ENCODE measurements at regions not wholly inside any gene's neighbourhood (a gene's known extent, or its start where the extent isn't known, plus 50 kb on each side); places are given as distances from the start of the nearest gene placed in this dataset.

DNA sequence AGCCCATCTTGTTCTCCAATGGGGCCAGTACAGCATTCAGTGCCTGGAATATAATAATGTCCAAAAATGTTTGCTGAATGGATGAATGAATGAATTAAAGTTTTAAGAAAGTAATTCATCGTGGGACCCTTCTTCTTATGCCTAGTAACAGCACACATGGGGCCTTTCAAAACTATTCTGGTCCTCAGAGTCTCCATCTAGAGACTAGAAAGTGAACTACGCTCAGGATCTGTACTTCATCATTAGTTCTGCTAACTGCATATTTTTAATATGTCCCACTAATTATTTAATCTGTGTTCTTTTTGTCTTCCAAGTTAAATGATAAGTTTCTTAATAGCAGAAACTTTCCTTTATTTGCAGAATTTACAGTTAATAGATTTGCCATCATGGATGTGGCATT lies 172.5 kb downstream of the SMAD2 start:
- DNase-seq: no peak

GRCh38 chr18:47756364-47757016 lies 174.0 kb downstream of the SMAD2 start:
- DNase-seq: peak; percentile 50

GRCh38 chr18:47755102-47755456 lies 175.4 kb downstream of the SMAD2 start:
- no peak for DNase-seq

- DNase-seq: peak; percentile 54
These were observed 176.0 kb downstream of the SMAD2 start for GRCh38 chr18:47754311-47755101.

- DNase-seq: no peak
These were observed 177.4 kb downstream of the SMAD2 start for GRCh38 chr18:47752796-47753645.

- DNase-seq: no peak
These were observed 179.5 kb downstream of the SMAD2 start for GRCh38 chr18:47750889-47751423.

DNA sequence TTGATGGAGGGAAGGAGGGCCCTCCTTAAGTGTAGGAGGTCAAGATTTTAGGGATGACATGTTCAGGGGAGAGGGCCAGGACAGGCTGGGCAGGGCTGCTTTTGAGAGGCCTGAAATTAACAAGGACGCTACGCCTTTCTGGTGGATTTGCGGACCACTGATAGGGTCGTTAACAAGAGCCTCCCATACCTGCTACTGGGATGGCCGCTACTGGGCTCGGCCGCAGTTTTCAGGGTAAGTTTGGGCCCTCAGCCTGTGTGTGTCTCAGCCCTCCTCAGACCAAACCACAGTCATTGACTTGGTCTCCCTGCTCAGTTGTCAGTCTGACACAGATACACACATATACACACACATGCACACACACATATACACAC lies 180.9 kb downstream of the SMAD2 start:
- no peak for DNase-seq

DNA sequence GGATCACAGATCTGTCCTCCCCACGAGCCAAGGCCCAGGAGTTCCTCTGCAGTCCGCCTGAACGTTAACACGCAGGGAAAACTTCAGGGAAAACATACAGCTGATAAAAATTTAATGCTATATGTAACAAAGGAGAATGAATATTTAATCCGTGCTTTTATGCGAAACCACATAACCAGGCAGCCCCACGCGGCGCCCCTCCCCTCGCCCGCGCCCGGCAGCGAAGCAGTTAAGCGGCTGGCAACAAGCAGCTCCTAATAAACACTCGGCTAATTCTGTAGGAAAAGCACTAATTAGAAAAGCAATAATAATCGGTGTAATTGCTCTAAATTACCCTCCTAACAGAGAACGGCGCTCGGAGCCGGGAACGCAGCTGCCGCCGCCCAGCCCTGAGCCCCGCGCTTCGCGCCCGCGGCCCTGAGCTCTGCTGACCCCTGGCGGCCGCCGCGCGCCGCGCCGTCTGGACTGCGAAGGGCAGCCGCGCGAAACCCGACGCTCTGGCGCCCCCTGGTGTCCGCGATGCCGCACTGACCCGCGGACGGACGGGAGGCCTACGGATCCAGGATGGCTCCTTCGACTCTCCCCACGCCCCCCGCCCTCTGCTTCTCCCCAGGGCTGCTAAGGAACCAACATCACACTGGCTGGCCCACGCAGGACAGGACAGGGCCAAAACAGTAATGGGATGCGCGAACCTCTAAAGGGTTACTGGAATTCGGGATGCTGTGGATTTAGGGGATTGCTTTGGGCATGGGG lies 181.4 kb downstream of the SMAD2 start:
- DNase-seq: peak; percentile 83

DNA sequence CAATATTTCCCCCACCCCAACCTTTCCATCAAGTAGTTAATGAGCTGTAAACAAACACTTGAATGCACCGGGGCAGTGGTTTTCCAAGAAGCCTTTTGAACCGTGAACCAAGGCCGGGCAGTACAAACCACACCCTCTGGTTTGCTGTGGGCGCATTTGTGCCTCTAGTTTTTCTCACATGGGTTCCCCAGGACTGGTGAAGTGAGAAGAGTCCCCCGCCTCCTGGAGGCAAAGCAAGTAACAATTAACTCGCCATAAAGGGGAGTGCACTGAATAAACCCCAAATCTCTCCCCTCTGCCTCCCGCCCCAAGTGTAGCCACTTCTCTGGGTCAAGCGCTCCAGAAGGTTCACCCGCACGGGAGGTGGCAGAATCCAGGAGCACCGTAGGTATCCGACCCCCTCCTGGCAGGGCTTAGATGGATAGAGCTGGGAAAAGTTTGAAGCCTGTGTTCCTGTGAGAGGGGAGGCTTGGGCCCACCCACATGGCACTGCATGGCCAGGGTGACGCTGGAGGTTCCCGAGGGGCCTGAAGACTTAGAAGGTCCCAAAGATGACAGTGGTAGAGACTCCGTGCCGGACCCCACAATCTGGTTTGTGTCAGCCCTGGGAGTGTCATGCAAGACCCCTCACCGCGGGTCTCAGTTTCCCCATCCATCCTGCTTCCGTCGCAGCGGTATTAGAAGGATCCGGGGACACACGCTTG lies 182.2 kb downstream of the SMAD2 start:
- no peak for DNase-seq

DNA sequence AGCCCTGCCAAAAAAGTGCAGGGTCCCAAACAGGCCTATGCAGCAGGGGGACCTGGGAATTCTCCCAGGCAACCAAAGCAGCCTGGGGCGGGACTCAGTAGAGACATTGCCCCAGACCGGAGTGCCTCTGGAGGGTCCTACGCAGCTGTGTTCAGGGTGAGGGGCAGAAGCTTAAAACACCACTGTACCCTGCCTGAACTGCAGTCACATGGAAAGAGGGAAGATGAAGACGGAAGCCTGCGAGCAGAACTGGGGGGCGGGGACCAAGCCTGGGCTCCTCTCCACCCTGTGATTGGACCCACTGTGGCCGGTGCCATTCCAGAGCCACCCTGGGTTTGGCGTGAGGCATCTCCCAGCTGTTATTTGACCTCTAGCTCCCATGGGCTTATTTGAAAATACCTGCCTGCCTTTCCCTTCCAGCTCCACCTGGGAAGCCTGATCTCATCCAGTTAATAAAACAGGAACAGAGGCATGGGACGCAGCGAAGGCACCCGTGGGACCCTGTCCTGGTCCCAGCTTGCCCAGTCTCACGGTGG lies 183.1 kb downstream of the SMAD2 start:
- no peak for DNase-seq

GRCh38 chr18:47746615-47747014 lies 183.8 kb downstream of the SMAD2 start:
- no peak for DNase-seq

- DNase-seq: no peak
These were observed 185.2 kb downstream of the SMAD2 start for GRCh38 chr18:47745227-47745626.

DNA sequence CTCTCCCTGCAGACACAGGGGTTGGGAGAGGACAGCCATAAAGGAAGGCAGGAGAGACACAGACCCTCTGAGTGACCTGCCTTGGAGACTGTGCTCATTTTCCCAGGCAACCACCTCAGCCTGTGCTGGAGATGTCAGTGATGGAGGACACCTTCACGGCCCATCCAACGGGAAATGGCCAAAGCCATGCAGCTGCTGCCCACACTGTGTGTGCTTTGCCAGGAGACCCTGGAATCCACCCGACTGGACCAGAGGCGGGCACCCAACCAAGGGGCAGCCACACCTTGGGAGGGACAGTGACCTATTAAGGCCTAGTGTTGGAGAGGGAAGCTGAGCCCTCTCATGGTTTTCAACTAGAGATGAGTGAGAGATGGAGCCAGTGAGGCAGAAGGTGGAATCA lies 192.5 kb downstream of the SMAD2 start:
- DNase-seq: no peak

DNA sequence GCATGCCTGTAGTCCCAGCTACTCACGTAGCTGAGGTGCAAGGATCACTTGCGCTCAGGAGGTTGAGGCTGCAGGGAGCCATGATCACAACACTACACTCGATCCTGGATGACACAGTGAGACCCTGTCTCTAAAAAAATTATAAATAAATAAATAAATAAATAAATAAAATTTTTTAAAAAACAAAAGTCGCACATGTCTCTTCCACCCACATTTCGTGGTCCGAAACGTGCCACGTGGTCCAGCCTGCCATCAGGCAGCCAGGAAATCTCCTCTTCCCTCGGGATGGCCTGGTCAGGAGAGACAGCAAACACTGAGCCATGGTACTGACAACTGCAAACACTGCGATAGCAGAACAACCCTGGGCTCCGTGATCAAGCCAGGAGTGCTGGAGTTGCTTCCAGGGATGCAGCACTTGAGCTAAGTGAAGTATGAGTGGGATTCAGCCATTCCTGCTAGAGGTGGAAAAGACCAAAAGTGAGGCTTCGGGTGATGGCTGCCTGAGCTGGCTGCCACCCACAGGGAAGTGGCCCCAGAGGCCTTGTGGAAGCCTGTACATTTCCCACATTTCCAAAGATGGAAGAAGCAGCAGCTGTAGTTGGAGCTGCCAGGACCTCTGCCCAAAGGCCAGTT lies 193.1 kb downstream of the SMAD2 start:
- no peak for DNase-seq

DNA sequence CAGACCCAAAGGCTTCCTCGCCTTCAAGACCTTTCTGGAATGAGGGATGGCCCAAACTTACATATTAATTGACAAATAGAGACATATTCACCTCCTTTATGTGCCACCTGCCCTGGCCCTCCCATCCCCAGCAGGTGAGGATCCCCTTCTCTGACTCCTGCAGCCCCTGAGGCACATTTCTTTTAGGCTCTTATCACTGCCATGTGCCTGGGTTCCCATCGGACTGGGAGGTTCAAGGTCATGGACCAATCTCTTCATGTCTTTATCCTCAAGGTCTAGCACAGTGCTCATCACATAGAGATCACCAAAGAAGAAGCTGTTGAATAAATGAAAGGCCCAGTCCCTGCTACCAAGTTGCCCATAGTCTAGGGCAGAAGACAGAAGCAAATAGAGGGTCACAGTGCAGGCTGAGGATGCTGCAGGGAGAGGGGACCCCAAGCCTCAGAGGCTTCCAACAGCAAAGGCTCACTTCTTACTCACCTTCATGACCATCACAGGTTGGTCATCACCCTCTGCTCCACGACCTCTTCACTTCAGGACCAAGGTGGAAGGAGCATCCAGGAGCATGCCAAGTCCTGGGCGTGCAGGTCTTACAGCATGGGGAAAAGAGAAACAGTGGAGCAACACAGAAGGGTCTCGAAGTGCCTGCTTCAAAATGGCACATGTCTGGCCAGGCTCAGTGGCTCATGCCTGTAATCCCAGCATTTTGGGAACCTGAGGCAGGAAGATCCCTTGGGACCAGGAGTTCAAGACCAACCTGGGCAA lies 193.9 kb downstream of the SMAD2 start:
- no peak for DNase-seq

GRCh38 chr18:47735041-47735702 lies 195.3 kb downstream of the SMAD2 start:
- no peak for DNase-seq

DNA sequence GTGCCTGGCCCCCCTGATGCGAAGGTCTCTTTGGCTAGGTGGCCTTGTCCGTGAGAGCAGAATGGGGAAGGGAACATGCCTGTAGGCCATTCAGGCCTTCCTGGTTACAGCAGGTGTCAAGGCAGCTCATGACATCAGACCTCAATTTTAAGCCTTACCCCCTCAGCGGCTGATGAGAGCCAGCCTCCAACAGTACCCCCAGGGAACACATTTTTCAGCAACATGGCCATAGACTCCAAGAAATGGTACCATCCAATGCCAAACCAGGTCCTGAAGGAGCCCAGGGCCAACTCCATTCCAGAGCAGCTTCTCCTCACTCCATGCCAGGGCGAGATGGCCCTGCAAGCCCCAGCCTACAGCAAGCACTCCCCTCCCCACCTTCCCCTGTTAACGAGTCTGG lies 199.2 kb downstream of the SMAD2 start:
- no peak for DNase-seq

DNA sequence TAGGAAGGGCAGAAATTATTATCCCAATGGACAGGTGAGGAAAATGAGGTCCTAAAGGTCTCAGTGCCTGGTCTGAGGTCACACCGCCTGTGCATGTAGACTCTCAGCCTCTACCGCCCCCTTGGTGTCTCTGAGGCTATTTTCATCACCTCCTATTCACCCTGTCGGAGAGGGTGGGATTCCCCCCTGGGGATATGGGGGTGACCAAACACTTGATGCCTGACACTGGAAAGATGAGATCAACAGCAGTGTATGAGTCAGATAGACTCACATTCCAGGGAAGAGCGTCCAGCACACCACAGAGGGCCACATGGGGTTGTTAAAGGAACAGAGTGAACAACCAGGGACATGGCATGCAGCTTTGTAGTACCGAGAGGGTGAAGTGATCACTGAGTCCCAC lies 199.7 kb downstream of the SMAD2 start:
- no peak for DNase-seq

- no peak for DNase-seq
These were observed 201.1 kb downstream of the SMAD2 start for GRCh38 chr18:47729356-47729755.

DNA sequence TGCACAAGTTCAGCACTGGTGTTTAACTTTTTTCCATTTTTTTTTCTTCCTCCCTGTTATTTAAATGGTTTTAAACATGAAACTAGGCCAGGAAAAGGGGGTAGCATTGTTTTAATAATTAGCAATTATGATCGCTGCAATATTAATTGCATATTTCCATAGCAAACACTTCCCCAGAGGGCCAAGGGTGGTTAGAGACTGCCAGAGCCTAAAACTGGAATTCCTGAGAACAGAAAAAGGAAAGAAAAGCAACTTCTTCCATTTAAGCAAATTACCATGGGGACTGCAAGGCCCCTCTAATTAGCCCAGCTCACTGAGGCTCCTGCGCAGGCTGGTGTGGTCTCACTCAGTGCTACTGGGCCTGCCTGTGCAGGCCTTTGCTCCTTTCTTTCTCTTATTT lies 201.5 kb downstream of the SMAD2 start:
- DNase-seq: no peak
